Body of pancreas (tissue), 4 donors: ENCODE measurements at regions not wholly inside any gene's neighbourhood (a gene's known extent, or its start where the extent isn't known, plus 50 kb on each side); places are given as distances from the start of the nearest gene placed in this dataset.

ENCODE experiments used
- ATAC-seq: fragments of 150-250 bp; one replicate; pipeline ENCODE4 v1.9.1; 2016
- DNase-seq, 4 donors: peaks; one replicate each; pipeline ENCODE4 v3.0.0-alpha.2; 2019
- H3K27ac ChIP-seq, 4 donors: fragments of 200-600 bp; sonication (generic); 1 replicate in 3 of 4; 2 replicates in 1 of 4; pipeline versions ENCODE4 v1.5.1 to v1.6.1; 2016 to 2019; ENCODE audit warnings: mild to moderate bottlenecking in 1 of 4, mixed read lengths in 1 of 4, moderate library complexity in 1 of 4
- H3K27me3 ChIP-seq, 2 donors: fragments of 200-600 bp; sonication (generic); one replicate each; pipeline ENCODE4 v1.6.0; 2016; ENCODE audit warnings: mild to moderate bottlenecking in 1 of 2
- H3K36me3 ChIP-seq, 2 donors: fragments of 200-600 bp; sonication (generic); replicated peaks in 1 of 2; 2 replicates each; pipeline ENCODE4 v1.5.1; 2016; ENCODE audit warnings: low read depth in 2 of 2; ENCODE audit not compliant: insufficient read depth in 1 of 2
- H3K4me1 ChIP-seq: fragments of 200-600 bp; sonication (generic); one replicate; pipeline ENCODE4 v1.6.0; 2016
- H3K4me3 ChIP-seq, 2 donors: fragments of 200-600 bp; sonication (generic); 1 replicate in 1 of 2; 2 replicates in 1 of 2; pipeline ENCODE4 v1.5.1; 2016 to 2019
- H3K9me3 ChIP-seq, 3 donors: fragments of 200-600 bp; sonication (generic); 1 replicate in 2 of 3; 2 replicates in 1 of 3; pipeline ENCODE4 v1.5.1; 2016
- CTCF ChIP-seq, 7 experiments: fragments of 450-650 bp in 4 of 7; fragments of 200-600 bp in 3 of 7; sonication (generic) in 3 of 7; IDR thresholded peaks; one replicate each; pipeline ENCODE4 v1.5.1; 2016 to 2019; ENCODE audit warnings: antibody characterized with exemption in 7 of 7
- POLR2A ChIP-seq, 3 donors: fragments of 450-650 bp; IDR thresholded peaks; one replicate each; pipeline ENCODE4 v1.6.1; 2016; ENCODE audit warnings: antibody characterized with exemption in 3 of 3, mild to moderate bottlenecking in 2 of 3
- WGBS, 2 donors: methylation state at CpG; one replicate each; pipeline ENCODE4 v1.1.5; 2017; 5-methylcytosine and 5-hydroxymethylcytosine counted together
- intact Hi-C: fragments of 100-400 bp; cut with DNase I; formaldehyde crosslinking; loops from one replicate; pipeline ENCODE4 v1.15.1; 2023

GRCh38 chr14:24744641-24745040, 110.7 kb upstream of the GZMB start:
- TF ChIP-seq POLR2A (IDR thresholded peaks at IDR 0.05) = no peak
- TF ChIP-seq CTCF (IDR thresholded peaks at IDR 0.05) = no peak
- Histone ChIP-seq H3K36me3 (no peaks in the 10 kb centered on the region), H3K27ac (no peak overlapping the region), H3K9me3 (no peaks in the 10 kb centered on the region), H3K27me3 (no peaks in the 10 kb centered on the region), H3K4me1 (peaks cover 4% of the 10 kb centered on the region), H3K4me3 (no peak overlapping the region)
- 23 to 27% methylated on average over 2 of the region's 2 CpGs for WGBS, 2 donors
- DNase-seq (no peak), ATAC-seq (no peak)
- intact Hi-C loops = no loop called here

GRCh38 chr14:24741871-24742270, 107.9 kb upstream of the GZMB start:
- H3K27ac ChIP-seq = no peak overlapping the region
- 43 to 57% methylated on average over 2 of the region's 2 CpGs for WGBS, 2 donors

GRCh38 chr14:24735984-24736630, 102.1 kb upstream of the GZMB start:
- H3K9me3 ChIP-seq = no peaks in the 10 kb centered on the region
- no peaks in the 10 kb centered on the region for H3K4me1 ChIP-seq
- WGBS, 2 donors = 90% methylated on average over 1 of the region's 1 CpG; no CpG with 5 or more reads in 1 of the 2 donors
- H3K36me3 ChIP-seq = no peaks in the 10 kb centered on the region
- intact Hi-C loops = loop anchor here (5.0 kb wide), 1 partner anchor 416 kb away; no protein-coding TSS in a partner anchor
- ATAC-seq (no peak), DNase-seq (no peak)
- no peak overlapping the region for H3K4me3 ChIP-seq
- TF ChIP-seq CTCF (IDR thresholded peaks at IDR 0.05) = no peak
- no peaks in the 10 kb centered on the region for H3K27me3 ChIP-seq
- no peak overlapping the region for H3K27ac ChIP-seq

More at GRCh38 chr14:24741871-24742270, 107.9 kb upstream of the GZMB start:
- ATAC-seq (no peak), DNase-seq (no peak)
- TF ChIP-seq CTCF (IDR thresholded peaks at IDR 0.05) = no peak
- TF ChIP-seq POLR2A (IDR thresholded peaks at IDR 0.05) = no peak
- intact Hi-C loops = no loop called here
- no peaks in the 10 kb centered on the region for H3K27me3 ChIP-seq
- no peaks in the 10 kb centered on the region for H3K9me3 ChIP-seq
- H3K4me1 ChIP-seq = peaks cover 4% of the 10 kb centered on the region
- H3K4me3 ChIP-seq = no peak overlapping the region
- H3K36me3 ChIP-seq = no peaks in the 10 kb centered on the region

GRCh38 chr14:24734917-24735500, 101.0 kb upstream of the GZMB start:
- Histone ChIP-seq H3K27ac (no peak overlapping the region), H3K9me3 (no peaks in the 10 kb centered on the region), H3K27me3 (no peaks in the 10 kb centered on the region), H3K4me3 (no peak overlapping the region), H3K36me3 (no peaks in the 10 kb centered on the region), H3K4me1 (no peaks in the 10 kb centered on the region)
- WGBS, 2 donors = 16 to 17% methylated on average over 9 of the region's 9 CpGs
- DNase-seq (peak; percentile 54 to 65 (median 55)), ATAC-seq (peak; percentile 75)
- TF ChIP-seq POLR2A (IDR thresholded peaks at IDR 0.05) (no peak), CTCF (IDR thresholded peaks at IDR 0.05) (peak; percentile 34 to 83 (median 75))
- intact Hi-C loops = loop anchor here (5.0 kb wide), 1 partner anchor 417 kb away; no protein-coding TSS in a partner anchor

- intact Hi-C loops = no loop called here
Observed at GRCh38 chr14:24726480-24726879, 92.5 kb upstream of the GZMB start.

More at GRCh38 chr14:24726480-24726879, 92.5 kb upstream of the GZMB start:
- DNase-seq (no peak), ATAC-seq (no peak)
- 79% methylated on average over 7 of the region's 7 CpGs; no CpG with 5 or more reads in 1 of the 2 donors for WGBS, 2 donors
- no peaks in the 10 kb centered on the region for H3K27me3 ChIP-seq
- no peak overlapping the region for H3K27ac ChIP-seq
- H3K9me3 ChIP-seq = no peaks in the 10 kb centered on the region
- H3K4me1 ChIP-seq = no peaks in the 10 kb centered on the region
- TF ChIP-seq POLR2A (IDR thresholded peaks at IDR 0.05) (no peak), CTCF (IDR thresholded peaks at IDR 0.05) (no peak)
- no peaks in the 10 kb centered on the region for H3K36me3 ChIP-seq
- no peak overlapping the region for H3K4me3 ChIP-seq
